GM18873 (cell line): ENCODE measurements at regions not wholly inside any gene's neighbourhood (a gene's known extent, or its start where the extent isn't known, plus 50 kb on each side); places are given as distances from the start of the nearest gene placed in this dataset.

Source experiments
- ATAC-seq: cut with Tn5 transposase; IDR thresholded peaks from one replicate; pipeline ENCODE4 v1.9.1; 2021; ENCODE audit warnings: mild to moderate bottlenecking, moderate library complexity, moderate number of reproducible peaks; ENCODE audit not compliant: unreplicated experiment, low FRiP score

DNA sequence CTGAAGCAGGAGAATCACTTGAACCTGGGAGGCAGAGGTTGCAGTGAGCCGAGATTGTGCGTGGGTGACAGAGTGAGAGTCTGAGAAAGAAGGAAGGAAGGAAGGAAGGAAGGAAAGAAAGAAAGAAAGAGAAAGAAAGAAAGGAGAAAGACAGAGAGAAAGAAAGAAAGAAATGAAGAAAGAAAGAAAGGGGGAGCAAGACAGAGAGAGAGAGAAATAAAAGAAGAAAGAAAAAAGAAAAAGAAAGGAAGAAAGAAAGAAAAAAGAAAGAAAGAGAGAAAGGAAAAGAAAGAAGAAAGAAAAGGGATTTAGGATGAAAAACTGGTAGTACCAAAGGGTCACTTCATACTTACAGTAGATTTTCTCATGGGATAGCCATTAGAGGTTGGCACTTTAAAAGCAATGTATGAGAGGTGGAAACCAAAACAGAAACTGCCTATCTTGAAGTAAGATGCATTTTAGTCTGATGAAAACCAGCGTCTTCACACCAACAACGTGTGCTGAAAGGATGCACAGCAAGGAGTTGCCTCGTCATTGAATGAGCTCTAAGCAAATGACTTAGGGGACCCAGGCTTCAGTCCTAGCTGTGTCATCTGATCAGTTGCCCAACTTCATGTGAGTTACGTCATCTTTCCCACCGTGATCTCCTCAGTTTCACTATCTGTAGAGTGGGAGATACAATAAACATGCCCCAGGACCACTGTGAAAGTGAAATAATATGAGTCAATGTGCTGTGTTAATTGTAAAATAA lies 133.9 kb upstream of the NEDD9 start:
- peak; percentile 77 for ATAC-seq

GRCh38 chr6:11364971-11365397 lies 132.5 kb upstream of the NEDD9 start:
- no peak for ATAC-seq

- no peak for ATAC-seq
Observed at GRCh38 chr6:11363881-11364576, 131.6 kb upstream of the NEDD9 start.

GRCh38 chr6:11362564-11362963 lies 130.1 kb upstream of the NEDD9 start:
- ATAC-seq = no peak

- no peak for ATAC-seq
Observed at GRCh38 chr6:11358904-11359830, 126.7 kb upstream of the NEDD9 start.

- no peak for ATAC-seq
Observed at GRCh38 chr6:11357285-11357684, 124.8 kb upstream of the NEDD9 start.

- no peak for ATAC-seq
Observed at GRCh38 chr6:11356404-11357155, 124.1 kb upstream of the NEDD9 start.

GRCh38 chr6:11353921-11354389 lies 121.5 kb upstream of the NEDD9 start:
- ATAC-seq = no peak

GRCh38 chr6:11350294-11350693 lies 117.8 kb upstream of the NEDD9 start:
- ATAC-seq = no peak

GRCh38 chr6:11349880-11350279 lies 117.4 kb upstream of the NEDD9 start:
- ATAC-seq = no peak

DNA sequence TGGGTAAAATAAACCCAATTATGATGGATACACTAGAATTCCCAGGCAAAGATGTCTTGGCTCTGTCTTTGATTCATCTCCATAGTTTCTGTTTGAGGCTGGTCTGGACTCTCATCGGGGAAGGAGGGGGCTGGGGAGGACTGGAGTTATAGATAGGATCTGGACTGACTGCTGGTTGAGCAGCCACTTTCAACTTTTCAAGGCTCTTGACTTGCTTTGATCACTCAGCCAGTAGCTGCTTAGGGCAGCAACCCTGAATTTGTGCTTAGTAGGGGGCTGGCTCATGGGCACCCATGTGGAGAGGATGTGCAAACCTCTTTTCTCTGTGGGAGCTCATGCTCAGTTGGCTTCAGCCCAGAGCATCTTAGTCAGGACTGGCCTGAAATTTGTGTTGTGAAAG lies 114.0 kb upstream of the NEDD9 start:
- no peak for ATAC-seq

- no peak for ATAC-seq
Observed at GRCh38 chr6:11345536-11345935, 113.1 kb upstream of the NEDD9 start.

DNA sequence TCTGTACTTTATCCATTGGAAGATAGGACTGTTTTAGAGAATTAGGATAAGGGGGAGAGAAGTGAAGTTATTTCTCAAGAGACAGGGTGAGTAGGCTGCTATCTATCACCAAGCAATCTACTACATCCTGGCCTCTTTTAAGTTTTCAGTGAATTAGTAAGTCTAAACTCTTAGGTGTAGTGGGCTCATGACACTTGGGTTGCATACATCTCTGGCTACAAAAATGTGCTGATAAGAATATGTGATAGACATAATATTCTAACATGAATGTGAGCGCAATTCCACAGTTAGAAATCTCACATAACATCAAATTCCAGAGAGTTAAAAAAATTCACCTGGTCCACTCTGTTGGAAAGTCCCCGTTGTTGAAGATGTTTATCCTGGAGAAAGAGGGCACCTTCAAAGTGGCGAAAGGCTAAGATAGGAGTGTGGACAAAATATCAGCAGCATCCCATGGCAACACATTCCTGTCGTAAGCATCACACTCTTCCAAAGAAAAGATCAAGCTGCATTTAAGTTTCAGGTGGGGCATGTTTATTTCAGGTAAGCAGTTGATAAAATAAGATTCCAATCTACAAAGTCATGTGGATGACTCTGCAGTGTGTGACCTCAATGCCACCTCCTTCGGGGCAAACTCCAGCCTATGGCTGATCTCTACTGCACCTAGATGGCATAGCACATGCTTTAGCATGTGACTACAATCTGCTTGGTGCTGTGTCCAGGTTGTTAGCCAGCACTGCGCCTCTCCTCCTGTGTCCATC lies 111.7 kb upstream of the NEDD9 start:
- no peak for ATAC-seq

GRCh38 chr6:11341867-11342266 lies 109.4 kb upstream of the NEDD9 start:
- no peak for ATAC-seq

GRCh38 chr6:11341303-11341702 lies 108.8 kb upstream of the NEDD9 start:
- no peak for ATAC-seq

GRCh38 chr6:11339380-11339779 lies 106.9 kb upstream of the NEDD9 start:
- ATAC-seq = no peak

DNA sequence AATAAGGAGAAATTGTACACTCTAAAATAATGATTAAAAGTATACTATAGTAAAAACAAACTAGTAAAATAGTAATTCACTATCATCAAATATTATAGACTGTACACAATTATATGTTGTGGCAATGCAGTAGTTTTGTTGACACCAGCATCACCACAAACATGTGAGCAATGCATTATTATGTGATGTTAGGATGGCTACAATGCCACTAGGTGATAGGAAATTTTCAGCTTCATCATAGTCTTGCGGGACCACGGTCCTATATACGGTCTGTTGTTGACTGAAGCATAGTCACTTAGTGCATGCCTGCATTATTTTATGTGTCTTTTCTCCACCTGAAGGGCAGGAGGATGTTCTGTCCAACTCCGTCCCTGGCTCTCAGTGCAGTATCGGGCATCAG lies 104.8 kb upstream of the NEDD9 start:
- no peak for ATAC-seq

GRCh38 chr6:11335826-11336225 lies 103.4 kb upstream of the NEDD9 start:
- no peak for ATAC-seq

- ATAC-seq = no peak
Observed at GRCh38 chr6:11333132-11333849, 100.8 kb upstream of the NEDD9 start.
